ENCODE measurements at regions not wholly inside any gene's neighbourhood (a gene's known extent, or its start where the extent isn't known, plus 50 kb on each side); places are given as distances from the start of the nearest gene placed in this dataset.
"Not testable (repeated sequence)": the region's sequence is repeated elsewhere in the genome, so short reads cannot be mapped to it uniquely, and the experiment has no call there.

DNA sequence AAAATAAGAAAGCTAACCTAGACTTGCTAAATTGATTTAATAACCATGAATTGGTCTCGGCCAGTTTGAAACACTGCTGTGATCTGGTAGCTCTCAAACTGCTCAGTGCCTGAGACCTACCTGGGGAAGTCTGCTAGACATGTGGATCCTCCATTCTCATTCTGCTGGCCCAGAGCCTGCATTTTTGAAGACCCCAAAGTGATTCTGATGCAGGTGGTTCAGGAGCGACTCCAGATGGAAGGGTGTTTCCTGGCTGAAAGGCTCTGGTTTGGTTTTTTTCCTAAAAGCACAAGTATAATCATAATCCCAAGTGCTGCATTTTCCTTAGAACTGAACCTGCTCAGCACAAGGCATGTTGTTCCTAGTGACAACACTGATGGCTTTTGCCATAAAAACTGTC is 159.5 kb downstream of the ZNF664 start:
- no peak overlapping the region for H3K4me3 ChIP-seq (ENCODE audit: low read length in 2 of 2)
- no peak for DNase-seq
- no peak overlapping the region for H3K27ac ChIP-seq (ENCODE audit: low read depth in 1 of 2, low read length in 2 of 2)
- WGBS, 2 donors: 94% methylated on average over 2 of the region's 2 CpGs
- H3K36me3 ChIP-seq (ENCODE audit: control insufficient read depth in 1 of 2, insufficient read depth in 2 of 2, low read length in 1 of 2): no peaks in the 10 kb centered on the region
- no peaks in the 10 kb centered on the region for H3K9me3 ChIP-seq (ENCODE audit: control insufficient read depth, low read length)
- ATAC-seq (ENCODE audit: low FRiP score): no peak
- intact Hi-C loops (cut with DNase I): no loop called here
- no peaks in the 10 kb centered on the region for H3K27me3 ChIP-seq (ENCODE audit: control insufficient read depth in 1 of 2, insufficient read depth in 2 of 2, low read length in 1 of 2)
- no peaks in the 10 kb centered on the region for H3K4me1 ChIP-seq (ENCODE audit: control insufficient read depth in 1 of 2, insufficient read depth in 2 of 2, low read length in 2 of 2)

DNA sequence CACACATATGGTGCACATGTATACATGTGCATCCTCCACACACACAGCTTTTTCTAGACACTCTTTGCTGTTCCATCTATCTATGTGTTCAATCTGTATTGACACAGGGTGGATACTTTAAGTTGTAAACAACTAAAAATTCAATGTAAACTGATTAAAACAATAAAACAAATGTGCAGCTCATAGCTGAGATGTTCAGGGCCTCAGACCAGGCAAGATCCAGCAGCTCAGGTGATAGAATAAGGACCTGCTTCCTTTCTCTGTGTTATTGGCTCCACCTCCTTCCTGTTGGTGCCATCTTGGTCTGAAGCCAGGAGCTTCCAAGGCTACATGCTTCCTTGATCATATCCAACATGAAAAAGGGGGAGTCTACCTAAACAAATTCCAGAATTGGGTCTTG is 158.1 kb upstream of the RFLNA start:
- no peaks in the 10 kb centered on the region for H3K27me3 ChIP-seq (ENCODE audit: control insufficient read depth in 1 of 2, insufficient read depth in 2 of 2, low read length in 1 of 2)
- H3K4me1 ChIP-seq (ENCODE audit: control insufficient read depth in 1 of 2, insufficient read depth in 2 of 2, low read length in 2 of 2): no peaks in the 10 kb centered on the region
- ATAC-seq (ENCODE audit: low FRiP score) (no peak), DNase-seq (no peak)
- no peaks in the 10 kb centered on the region for H3K36me3 ChIP-seq (ENCODE audit: control insufficient read depth in 1 of 2, insufficient read depth in 2 of 2, low read length in 1 of 2)
- intact Hi-C loops (cut with DNase I): no loop called here
- H3K4me3 ChIP-seq (ENCODE audit: low read length in 2 of 2): no peak overlapping the region
- H3K27ac ChIP-seq (ENCODE audit: low read depth in 1 of 2, low read length in 2 of 2): no peak overlapping the region
- no peaks in the 10 kb centered on the region for H3K9me3 ChIP-seq (ENCODE audit: control insufficient read depth, low read length)

DNA sequence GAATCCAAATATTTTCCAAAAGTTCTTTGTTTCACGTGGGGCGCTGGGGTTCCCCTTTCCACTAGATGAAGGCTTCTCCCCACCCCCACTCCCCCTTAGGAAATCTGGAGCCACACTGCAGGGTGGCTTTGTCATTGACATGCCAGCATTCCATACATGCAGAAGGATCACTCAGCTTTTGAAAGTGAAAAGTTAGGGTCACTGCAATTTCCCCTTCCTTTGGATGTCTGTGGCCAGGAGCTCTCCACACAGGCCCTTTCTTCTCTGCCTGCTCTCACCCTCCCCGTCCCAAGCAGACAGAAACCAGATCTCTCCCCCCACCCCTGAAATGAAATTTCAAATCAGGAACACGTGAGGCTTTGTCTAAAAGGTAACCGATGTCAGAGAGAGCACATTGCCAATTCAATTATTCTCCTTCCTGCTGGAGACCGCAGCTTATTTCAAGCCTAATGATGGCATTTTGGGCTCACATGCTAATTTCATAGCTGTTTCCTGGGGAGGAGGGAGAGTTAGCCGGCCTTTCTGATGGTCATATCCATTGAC is 153.9 kb upstream of the RFLNA start:
- intact Hi-C loops (cut with DNase I): no loop called here

DNA sequence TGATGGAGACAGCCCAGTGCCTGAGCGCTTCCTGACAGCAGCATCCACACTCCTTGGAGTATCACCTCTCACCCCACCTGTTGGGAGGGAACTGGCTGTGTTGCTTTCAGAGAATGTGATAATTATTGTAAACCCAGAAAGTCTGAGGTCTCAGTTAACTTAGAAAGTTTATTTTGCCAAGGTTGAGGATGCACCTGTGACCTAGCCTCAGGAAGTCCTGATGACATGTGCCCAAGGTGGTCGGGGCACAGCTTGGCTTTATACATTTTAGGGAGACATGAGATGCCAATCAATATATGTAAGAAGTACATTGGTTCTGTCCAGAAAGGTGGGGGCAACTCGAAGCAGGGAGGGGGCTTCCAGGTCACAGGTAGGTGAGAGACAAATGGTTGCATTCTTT is 153.3 kb upstream of the RFLNA start:
- intact Hi-C loops (cut with DNase I): not testable (repeated sequence)

More for the DNA sequence above, 153.9 kb upstream of the RFLNA start:
- Histone ChIP-seq H3K9me3 (ENCODE audit: control insufficient read depth, low read length) (peaks cover 5% of the 10 kb centered on the region), H3K27me3 (ENCODE audit: control insufficient read depth in 1 of 2, insufficient read depth in 2 of 2, low read length in 1 of 2) (no peaks in the 10 kb centered on the region), H3K27ac (ENCODE audit: low read depth in 1 of 2, low read length in 2 of 2) (no peak overlapping the region), H3K4me3 (ENCODE audit: low read length in 2 of 2) (no peak overlapping the region), H3K36me3 (ENCODE audit: control insufficient read depth in 1 of 2, insufficient read depth in 2 of 2, low read length in 1 of 2) (no peaks in the 10 kb centered on the region), H3K4me1 (ENCODE audit: control insufficient read depth in 1 of 2, insufficient read depth in 2 of 2, low read length in 2 of 2) (no peaks in the 10 kb centered on the region)
- DNase-seq (no peak), ATAC-seq (ENCODE audit: low FRiP score) (no peak)
- WGBS, 2 donors: 66 to 69% methylated on average over 7 of the region's 7 CpGs

DNA sequence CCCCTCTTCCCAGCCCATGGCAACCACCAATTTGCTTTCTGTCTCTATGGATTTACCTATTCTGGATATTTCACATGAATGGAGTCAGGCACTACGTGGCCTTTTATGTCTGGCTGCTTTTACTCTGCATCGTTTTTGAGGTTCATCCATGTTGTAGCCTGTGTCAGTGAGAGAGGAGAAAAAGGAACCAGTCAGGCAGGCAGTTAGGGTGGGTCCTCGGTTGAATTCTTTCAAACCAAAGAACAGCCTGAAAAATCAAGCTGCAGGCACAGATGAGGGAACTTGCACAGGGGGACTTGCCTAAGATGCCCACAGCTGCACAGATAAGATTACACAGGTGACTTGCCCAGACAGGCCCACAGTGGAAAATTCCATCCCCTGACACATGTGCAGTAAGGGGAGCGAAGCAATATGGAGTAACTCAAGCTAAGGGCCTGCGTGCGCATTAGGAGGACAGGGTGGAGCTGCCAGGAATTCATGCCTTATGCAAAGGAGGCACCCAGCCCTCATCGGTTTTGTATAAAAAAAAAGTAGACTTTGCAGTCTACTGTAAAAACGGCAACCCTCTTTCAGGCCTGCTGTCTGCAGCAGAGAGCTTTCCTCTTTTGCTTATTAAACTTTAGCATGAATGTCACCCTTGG is 152.4 kb upstream of the RFLNA start:
- ATAC-seq (ENCODE audit: low FRiP score) (no peak), DNase-seq (no peak)
- no peaks in the 10 kb centered on the region for H3K27me3 ChIP-seq (ENCODE audit: control insufficient read depth in 1 of 2, insufficient read depth in 2 of 2, low read length in 1 of 2)
- H3K27ac ChIP-seq (ENCODE audit: low read depth in 1 of 2, low read length in 2 of 2): no peak overlapping the region
- H3K4me1 ChIP-seq (ENCODE audit: control insufficient read depth in 1 of 2, insufficient read depth in 2 of 2, low read length in 2 of 2): no peaks in the 10 kb centered on the region
- WGBS, 2 donors: 93 to 96% methylated on average over 8 of the region's 8 CpGs
- no peak overlapping the region for H3K4me3 ChIP-seq (ENCODE audit: low read length in 2 of 2)
- intact Hi-C loops (cut with DNase I): no loop called here
- H3K9me3 ChIP-seq (ENCODE audit: control insufficient read depth, low read length): peaks cover 5% of the 10 kb centered on the region
- H3K36me3 ChIP-seq (ENCODE audit: control insufficient read depth in 1 of 2, insufficient read depth in 2 of 2, low read length in 1 of 2): no peaks in the 10 kb centered on the region

More for the DNA sequence above, 153.3 kb upstream of the RFLNA start:
- not testable (repeated sequence) for H3K27ac ChIP-seq (ENCODE audit: low read depth in 1 of 2, low read length in 2 of 2); DNase-seq; H3K27me3 ChIP-seq (ENCODE audit: control insufficient read depth in 1 of 2, insufficient read depth in 2 of 2, low read length in 1 of 2); H3K36me3 ChIP-seq (ENCODE audit: control insufficient read depth in 1 of 2, insufficient read depth in 2 of 2, low read length in 1 of 2); H3K4me3 ChIP-seq (ENCODE audit: low read length in 2 of 2); H3K9me3 ChIP-seq (ENCODE audit: control insufficient read depth, low read length); ATAC-seq (ENCODE audit: low FRiP score); H3K4me1 ChIP-seq (ENCODE audit: control insufficient read depth in 1 of 2, insufficient read depth in 2 of 2, low read length in 2 of 2)
- WGBS, 2 donors: 52 to 54% methylated on average over 3 of the region's 3 CpGs

DNA sequence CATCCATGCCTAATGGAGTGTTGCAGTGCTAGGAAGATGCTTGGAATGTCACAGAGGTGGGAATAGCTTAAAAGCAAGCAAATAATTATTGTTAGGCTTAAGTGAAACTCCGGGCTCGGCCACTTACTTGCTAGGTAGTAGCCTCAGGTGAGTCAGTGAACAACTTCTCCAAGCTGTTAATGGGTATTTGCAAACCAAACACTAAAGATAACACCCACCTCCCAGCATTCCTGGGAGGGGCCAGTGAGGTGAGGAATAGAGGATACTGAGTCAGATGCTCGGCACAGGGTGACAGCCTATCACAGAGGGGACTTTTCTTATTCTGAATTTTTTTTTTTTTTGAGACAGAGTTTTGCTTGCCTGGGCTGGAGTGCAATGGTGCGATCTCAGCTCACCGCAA is 151.2 kb upstream of the RFLNA start:
- Histone ChIP-seq H3K36me3 (ENCODE audit: control insufficient read depth in 1 of 2, insufficient read depth in 2 of 2, low read length in 1 of 2) (no peaks in the 10 kb centered on the region), H3K27ac (ENCODE audit: low read depth in 1 of 2, low read length in 2 of 2) (no peak overlapping the region), H3K9me3 (ENCODE audit: control insufficient read depth, low read length) (peaks cover 5% of the 10 kb centered on the region), H3K4me1 (ENCODE audit: control insufficient read depth in 1 of 2, insufficient read depth in 2 of 2, low read length in 2 of 2) (no peaks in the 10 kb centered on the region), H3K27me3 (ENCODE audit: control insufficient read depth in 1 of 2, insufficient read depth in 2 of 2, low read length in 1 of 2) (no peaks in the 10 kb centered on the region), H3K4me3 (ENCODE audit: low read length in 2 of 2) (no peak overlapping the region)
- WGBS, 2 donors: 97% methylated on average over 5 of the region's 5 CpGs
- ATAC-seq (ENCODE audit: low FRiP score) (no peak), DNase-seq (no peak)
- intact Hi-C loops (cut with DNase I): no loop called here

DNA sequence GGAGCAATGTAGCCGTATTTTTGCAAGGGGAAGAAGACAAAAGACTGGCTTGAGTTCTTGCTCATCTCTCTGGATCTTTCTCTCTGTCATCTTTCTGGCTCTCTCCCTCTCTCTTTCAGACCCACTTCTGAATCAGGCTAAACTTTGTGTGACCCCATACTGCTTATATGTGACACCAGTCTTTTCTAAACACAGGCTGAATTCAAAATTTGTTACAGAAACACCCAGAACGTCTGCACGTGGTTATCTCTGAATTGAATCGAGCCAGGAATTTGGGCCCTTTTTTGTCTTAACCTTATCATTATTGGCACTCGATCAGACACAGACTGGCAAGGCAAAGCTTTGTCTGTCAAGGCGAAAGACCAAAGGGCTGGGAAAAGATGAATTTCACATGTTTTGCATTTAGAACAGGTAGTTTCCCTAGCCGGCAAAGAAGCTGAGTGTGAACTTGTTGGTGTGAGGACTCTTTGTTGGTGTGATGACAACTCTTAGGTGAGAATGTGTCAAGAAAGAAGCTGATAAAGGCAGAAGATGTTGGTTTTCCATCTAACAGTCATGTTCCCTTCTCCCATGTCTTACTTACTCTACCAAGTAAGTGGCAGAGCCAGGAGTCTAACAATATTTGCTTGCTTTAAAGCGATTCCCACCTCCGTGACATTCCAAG is 150.2 kb upstream of the RFLNA start:
- 65 to 66% methylated on average over 9 of the region's 9 CpGs for WGBS, 2 donors
- H3K36me3 ChIP-seq (ENCODE audit: control insufficient read depth in 1 of 2, insufficient read depth in 2 of 2, low read length in 1 of 2): no peaks in the 10 kb centered on the region

DNA sequence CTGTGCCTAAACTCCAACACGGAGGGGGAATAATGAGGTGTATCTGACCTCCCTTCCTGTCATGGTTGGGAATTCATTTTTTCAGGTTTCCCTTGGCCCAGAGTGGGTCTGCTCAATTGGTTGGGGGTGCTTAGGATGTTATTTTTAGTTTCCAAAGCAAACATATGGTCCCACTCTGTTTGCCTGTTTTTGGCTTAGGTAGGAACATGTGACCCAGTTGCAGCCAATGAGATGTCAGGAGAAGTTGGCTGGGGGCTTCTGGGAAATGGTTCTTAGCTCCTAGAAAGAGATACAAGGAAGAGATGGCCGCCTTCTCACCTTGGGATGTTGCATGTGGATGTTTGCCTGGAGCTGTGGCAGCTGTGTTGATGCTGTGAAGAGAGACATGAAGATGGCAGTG is 147.9 kb upstream of the RFLNA start:
- WGBS, 2 donors: 95 to 96% methylated on average over 2 of the region's 2 CpGs
- intact Hi-C loops (cut with DNase I): no loop called here
- ATAC-seq (ENCODE audit: low FRiP score): no peak
- Histone ChIP-seq H3K9me3 (ENCODE audit: control insufficient read depth, low read length) (peaks cover 7% of the 10 kb centered on the region), H3K4me1 (ENCODE audit: control insufficient read depth in 1 of 2, insufficient read depth in 2 of 2, low read length in 2 of 2) (no peaks in the 10 kb centered on the region), H3K27me3 (ENCODE audit: control insufficient read depth in 1 of 2, insufficient read depth in 2 of 2, low read length in 1 of 2) (no peaks in the 10 kb centered on the region), H3K27ac (ENCODE audit: low read depth in 1 of 2, low read length in 2 of 2) (no peak overlapping the region), H3K4me3 (ENCODE audit: low read length in 2 of 2) (no peak overlapping the region), H3K36me3 (ENCODE audit: control insufficient read depth in 1 of 2, insufficient read depth in 2 of 2, low read length in 1 of 2) (no peaks in the 10 kb centered on the region)
- no peak for DNase-seq

More for the DNA sequence above, 150.2 kb upstream of the RFLNA start:
- ATAC-seq (ENCODE audit: low FRiP score) (no peak), DNase-seq (no peak)
- Histone ChIP-seq H3K4me3 (ENCODE audit: low read length in 2 of 2) (no peak overlapping the region), H3K27ac (ENCODE audit: low read depth in 1 of 2, low read length in 2 of 2) (no peak overlapping the region), H3K4me1 (ENCODE audit: control insufficient read depth in 1 of 2, insufficient read depth in 2 of 2, low read length in 2 of 2) (no peaks in the 10 kb centered on the region), H3K27me3 (ENCODE audit: control insufficient read depth in 1 of 2, insufficient read depth in 2 of 2, low read length in 1 of 2) (no peaks in the 10 kb centered on the region), H3K9me3 (ENCODE audit: control insufficient read depth, low read length) (peaks cover 5% of the 10 kb centered on the region)
- intact Hi-C loops (cut with DNase I): no loop called here

DNA sequence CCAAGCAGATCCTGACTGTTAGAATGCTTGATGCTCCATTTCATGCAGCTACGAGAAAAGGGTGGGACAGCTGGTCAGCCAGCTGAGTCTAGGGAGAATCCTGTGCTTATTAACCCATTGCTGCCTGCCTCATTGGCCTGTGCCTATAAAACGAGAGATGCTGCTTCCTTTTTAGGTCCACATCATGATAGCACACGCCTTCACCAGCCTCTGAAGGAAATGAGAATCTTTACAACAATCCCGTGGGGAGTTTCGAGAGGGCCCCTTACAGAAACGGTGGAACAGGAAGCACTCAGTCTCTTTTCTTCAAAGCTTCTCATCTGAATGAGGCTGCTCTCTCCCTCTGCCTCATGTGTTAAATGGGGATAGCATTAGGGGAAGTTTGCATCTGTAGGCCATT is 147.3 kb upstream of the RFLNA start:
- WGBS, 2 donors: 74 to 77% methylated on average over 6 of the region's 6 CpGs
- no peak overlapping the region for H3K4me3 ChIP-seq (ENCODE audit: low read length in 2 of 2)
- H3K9me3 ChIP-seq (ENCODE audit: control insufficient read depth, low read length): peaks cover 3% of the 10 kb centered on the region
- DNase-seq (no peak), ATAC-seq (ENCODE audit: low FRiP score) (no peak)
- no peak overlapping the region for H3K27ac ChIP-seq (ENCODE audit: low read depth in 1 of 2, low read length in 2 of 2)
- no peaks in the 10 kb centered on the region for H3K27me3 ChIP-seq (ENCODE audit: control insufficient read depth in 1 of 2, insufficient read depth in 2 of 2, low read length in 1 of 2)
- no peaks in the 10 kb centered on the region for H3K4me1 ChIP-seq (ENCODE audit: control insufficient read depth in 1 of 2, insufficient read depth in 2 of 2, low read length in 2 of 2)
- intact Hi-C loops (cut with DNase I): no loop called here
- H3K36me3 ChIP-seq (ENCODE audit: control insufficient read depth in 1 of 2, insufficient read depth in 2 of 2, low read length in 1 of 2): no peaks in the 10 kb centered on the region

All from aorta (tissue), 5 donors.